ENCODE measurements at regions not wholly inside any gene's neighbourhood (a gene's known extent, or its start where the extent isn't known, plus 50 kb on each side); places are given as distances from the start of the nearest gene placed in this dataset.

DNA sequence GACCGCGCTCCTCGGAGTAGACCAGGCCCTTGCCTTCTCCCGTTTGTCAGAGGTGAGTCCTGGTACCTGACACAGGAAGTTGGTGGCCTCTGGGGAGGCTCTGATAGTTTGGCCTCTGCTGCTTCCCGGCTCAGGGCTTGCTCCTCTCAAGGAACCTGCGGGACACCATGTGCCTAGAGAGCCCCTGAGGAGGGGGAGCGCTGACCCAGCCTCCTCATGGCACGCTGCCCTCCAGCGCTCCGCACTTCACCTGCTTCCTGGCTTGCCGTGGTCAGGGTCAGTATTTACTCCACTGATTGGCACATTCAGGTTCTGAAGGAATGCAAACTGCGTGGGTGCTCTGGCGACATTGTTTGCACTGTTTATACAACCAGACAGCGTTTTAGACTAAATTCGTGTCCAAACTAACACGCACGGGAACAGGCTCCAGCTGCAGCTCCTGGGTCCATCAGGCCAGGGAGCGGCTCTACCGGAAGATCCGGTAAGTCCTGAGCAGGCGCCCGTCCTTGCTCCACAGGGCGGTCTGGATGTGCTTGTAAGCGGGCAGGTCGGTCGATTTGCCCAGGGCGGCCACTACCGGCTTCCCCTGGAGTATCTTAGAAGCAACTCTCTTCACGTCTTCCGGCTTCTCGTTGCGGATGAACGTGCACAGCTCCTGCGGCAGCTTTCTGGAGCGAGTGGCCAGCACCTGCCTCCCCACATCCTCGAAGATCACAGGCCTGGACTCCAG lies 121.6 kb upstream of the GRID2 start:
- intact Hi-C loops (cut with DNase I): no loop called here

DNA sequence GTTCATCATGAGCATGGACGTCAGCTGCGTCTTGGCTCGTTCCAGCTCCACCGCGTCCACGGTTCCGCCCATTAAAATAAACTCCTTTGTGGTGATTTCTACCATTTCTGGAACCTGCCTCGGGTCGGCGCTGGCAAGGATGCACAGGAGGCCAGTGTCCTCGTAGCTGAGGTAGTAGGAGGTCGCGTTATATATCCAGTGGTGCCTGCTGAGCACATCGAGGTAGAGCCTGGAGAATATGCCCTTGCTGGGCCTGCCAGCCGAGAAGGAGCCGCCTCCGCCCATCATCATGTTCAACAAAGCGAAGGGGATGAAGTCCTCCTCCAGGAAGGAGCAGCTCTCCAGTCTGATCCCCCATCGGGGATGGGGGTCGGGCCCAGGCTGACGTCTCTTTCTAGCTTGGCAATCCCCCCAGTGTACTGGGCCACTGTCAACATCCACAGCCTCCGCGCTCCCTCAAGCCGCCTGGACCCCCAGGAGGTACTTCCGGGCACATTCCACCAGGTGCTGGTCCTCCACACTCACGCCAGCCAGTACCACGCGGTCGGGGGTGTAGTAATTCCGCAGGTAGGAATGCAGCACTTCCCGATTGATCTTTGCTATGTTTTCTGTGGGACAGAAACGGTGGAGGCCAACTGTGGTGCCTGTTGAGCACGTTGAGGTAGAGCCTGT lies 120.9 kb upstream of the GRID2 start:
- intact Hi-C loops (cut with DNase I): no loop called here
- no peak for ATAC-seq (ENCODE audit: poor library complexity)
- DNase-seq: no peak

More for the DNA sequence above, 121.6 kb upstream of the GRID2 start:
- ATAC-seq (ENCODE audit: poor library complexity) (no peak), DNase-seq (no peak)

DNA sequence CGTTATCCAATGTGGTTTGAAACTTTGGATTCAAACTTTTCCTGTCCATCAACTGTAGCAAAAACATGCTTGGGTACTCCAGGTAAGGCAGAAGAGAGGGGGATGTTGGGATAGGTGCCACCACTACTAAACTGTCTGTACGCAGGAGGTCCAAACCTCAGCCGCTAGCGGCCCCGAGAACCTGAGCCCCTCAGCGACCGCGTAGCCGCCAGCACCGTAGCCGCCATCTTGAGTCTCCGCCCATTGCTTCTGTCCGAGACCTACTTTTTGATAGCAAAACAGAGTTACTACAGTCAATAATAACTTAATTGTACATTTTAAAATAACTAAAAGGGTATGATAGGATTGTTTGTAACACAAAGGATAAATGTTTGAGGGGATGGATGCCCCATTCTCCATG lies 119.9 kb upstream of the GRID2 start:
- DNase-seq (no peak), ATAC-seq (ENCODE audit: poor library complexity) (no peak)
- intact Hi-C loops (cut with DNase I): no loop called here

DNA sequence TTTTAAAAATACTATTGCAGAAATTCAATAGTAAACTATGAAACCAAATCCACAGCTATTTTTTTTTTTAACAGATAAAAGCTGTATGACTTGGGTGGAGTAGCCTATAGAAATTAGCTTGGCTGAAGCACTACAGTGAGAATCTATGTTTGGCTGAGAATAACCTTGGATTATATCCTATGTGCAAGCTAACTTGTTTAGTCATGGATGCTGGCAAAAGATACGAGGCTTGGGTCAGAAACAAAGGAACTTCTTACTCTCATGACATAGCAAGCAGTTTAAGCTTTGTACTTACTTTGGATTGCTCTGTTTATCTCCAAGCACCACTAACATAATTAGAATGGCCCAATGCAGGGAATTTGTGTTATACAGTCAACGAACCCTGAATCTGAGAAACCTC lies 119.2 kb upstream of the GRID2 start:
- DNase-seq (no peak), ATAC-seq (ENCODE audit: poor library complexity) (no peak)
- intact Hi-C loops (cut with DNase I): no loop called here

DNA sequence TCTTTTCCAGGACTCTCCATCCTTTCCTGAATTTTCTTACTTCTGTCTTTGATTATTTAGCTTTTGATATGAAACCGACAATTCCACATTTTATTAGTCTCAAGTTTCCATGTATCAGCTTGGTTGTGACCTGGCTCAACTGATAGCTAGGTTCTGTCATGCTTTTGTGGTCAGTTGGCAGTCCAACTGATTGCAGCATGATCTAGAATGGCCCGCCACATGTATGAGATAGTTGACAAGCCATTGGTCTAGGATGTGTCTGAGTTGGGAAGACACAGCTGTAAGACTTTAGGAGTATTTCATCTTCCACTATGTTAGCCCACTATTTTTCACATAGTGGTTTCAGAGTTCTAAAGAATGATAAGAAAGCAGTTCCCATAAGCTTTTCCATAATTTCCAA lies 117.5 kb upstream of the GRID2 start:
- intact Hi-C loops (cut with DNase I): no loop called here
- no peak for DNase-seq
- ATAC-seq (ENCODE audit: poor library complexity): no peak

DNA sequence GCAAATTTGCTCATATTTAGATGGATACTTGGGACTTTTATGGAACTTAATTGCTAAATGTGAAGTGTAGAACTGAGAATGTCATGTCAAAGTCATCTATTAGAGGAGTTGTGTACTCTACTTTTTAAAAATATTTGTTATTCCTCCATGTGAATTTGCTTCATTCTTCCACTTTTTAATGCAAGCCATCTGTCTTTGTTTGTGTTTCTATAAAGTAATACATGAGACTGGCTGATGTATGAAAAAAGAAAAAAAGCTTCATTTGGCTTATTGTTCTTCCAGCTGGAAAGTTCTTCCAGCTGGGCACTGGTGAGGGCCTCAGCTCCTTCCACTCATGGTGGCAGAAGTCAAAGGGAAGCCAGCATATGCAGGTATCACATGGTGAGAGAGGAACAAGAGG lies 114.6 kb upstream of the GRID2 start:
- intact Hi-C loops (cut with DNase I): no loop called here
- no peak for ATAC-seq (ENCODE audit: poor library complexity)
- no peak for DNase-seq

DNA sequence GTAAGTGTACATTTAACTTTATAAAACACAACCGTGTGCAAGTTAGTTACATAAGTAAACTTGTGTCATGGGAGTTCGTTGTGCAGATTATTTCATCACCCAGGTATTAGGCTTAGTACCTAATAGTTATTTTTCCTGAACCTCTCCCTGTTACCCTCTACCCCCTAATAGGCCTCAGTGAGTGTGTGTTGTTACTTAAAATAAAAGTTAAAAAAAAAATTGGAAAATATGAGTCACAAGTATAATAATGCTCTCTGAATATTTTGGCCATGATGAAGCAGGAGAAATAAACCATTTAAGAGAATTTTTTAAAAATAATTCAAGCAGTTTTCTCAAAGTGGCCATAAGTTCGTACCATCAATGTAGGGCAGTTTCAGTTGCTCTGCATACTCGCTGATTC lies 105.1 kb upstream of the GRID2 start:
- ATAC-seq (ENCODE audit: poor library complexity) (no peak), DNase-seq (no peak)
- intact Hi-C loops (cut with DNase I): no loop called here

DNA sequence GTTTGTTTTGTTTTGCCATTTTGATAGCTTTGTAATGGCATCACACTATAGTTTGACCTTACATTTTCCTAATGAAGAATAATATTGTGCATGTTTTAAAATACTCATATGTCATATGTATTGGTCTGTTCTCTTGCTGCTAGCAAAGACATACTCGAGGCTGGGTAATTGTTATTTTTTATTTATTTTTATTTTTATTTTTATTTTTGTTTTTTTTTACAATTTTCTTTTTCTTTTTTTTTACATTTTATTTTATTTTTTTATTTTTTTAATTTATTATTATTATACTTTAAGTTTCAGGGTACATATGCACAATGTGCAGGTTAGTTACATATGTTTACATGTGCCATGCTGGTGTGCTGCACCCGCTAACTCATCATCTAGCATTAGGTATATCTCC lies 104.6 kb upstream of the GRID2 start:
- intact Hi-C loops (cut with DNase I): no loop called here
- no peak for DNase-seq
- ATAC-seq (ENCODE audit: poor library complexity): no peak

DNA sequence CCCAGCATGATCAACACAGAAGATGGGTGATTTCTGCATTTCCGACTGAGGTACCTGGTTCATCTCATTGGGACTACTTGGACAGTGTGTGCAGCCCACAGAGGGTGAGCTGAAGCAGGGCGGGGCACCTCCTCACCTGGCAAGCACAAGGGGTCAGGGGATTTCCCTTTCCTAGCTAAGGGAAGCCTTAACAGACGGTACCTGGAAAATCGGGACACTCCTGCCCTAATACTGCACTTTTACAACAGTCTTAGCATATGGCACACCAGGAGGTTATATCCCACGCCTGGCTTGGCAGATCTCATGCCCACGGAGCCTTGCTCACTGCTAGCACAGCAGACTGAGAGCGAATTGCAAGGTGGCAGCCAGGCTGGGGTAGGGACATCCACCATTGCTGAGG lies 92.9 kb upstream of the GRID2 start:
- DNase-seq (no peak), ATAC-seq (ENCODE audit: poor library complexity) (no peak)
- intact Hi-C loops (cut with DNase I): no loop called here

DNA sequence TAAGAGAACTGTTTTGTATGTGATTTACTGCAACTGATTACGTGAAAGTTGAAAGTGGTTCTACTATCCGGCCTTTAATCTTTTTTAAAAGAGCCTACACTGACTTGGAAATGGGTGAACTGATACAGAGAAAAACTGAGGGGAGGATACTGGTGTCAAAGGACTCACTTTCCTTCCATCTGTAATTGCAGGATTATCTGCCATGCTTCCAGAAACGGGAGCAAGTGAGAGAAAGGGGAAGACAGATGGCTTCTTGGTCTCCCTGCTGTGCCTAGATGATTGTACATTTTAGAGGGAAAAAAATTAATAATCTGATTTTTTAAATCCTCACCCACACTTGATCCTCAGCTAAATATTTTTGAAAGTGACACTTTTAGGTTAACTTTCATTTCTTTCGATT lies 88.3 kb upstream of the GRID2 start:
- ATAC-seq (ENCODE audit: poor library complexity) (no peak), DNase-seq (no peak)
- intact Hi-C loops (cut with DNase I): no loop called here

DNA sequence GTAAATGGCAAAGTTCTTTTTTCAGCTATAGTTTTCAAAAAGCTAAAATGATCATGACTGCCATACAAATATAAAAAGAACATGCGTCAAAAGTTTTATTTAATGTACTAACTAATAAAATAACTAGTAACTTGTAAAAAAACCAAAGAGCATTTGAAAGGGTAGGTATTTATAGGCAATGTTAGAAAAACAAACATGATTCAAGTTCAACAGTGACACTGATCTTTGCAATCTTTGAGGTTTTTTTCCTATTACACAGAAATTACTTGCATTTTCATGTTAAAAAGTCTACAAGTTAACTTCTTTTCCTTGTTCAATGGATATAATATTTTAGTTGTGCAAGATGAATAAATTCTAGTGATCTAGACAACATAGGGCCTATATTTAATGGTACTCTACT lies 72.3 kb upstream of the GRID2 start:
- ATAC-seq (ENCODE audit: poor library complexity): no peak
- intact Hi-C loops (cut with DNase I): no loop called here
- DNase-seq: no peak

DNA sequence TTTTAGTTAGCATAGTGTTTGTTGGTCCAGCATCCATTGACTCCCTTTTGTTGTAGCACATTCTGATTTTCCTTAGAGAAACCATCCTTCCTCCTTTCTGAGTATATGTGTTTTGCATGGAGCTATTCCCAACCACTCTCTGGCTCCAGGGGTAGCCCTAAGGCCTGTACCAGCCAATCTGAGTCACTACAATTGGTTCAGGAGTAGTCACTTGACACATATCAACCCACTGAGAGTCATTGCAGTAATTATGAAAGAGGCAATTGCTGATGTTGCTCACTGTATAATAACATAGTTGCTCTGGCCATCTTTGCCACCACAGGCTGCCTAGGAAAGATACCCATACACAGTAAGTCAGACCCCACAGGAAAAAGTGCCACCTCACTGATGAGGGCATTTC lies 71.2 kb upstream of the GRID2 start:
- intact Hi-C loops (cut with DNase I): no loop called here
- no peak for ATAC-seq (ENCODE audit: poor library complexity)

DNA sequence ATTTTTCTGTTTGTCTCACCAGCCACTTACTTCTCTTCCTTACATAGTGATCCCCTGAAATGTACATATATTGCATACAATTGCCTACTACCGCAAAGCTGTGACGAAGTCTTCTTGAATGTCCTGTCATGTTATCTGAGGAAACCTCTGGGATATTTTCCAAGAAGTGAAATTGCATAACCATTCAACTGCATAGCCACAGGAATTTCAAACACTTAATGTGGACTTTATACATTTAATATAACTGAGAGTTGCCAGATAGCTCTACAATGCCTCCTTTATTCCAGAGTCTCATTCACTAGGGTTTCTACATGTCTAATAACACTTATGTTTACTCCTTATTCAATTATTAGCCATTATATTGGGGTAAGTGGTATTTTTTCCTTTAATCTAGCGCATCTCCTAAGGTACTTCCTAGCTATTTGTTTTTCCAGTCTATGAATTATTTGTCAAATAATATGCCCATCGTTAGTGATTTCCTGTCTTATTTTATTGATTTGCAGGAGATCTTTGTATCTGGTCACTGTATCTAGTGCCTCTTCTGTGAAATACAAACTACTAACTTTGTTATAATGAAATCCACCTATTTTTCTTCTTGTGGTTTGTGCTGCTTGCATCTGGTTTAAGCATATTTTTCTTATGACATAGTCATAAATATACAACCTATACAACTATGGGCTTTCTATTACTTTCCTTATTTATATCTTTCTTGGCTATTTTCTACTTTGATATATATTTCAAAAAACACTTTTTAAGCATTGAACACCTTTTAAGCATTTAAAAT lies 69.2 kb upstream of the GRID2 start:
- DNase-seq (no peak), ATAC-seq (ENCODE audit: poor library complexity) (no peak)
- intact Hi-C loops (cut with DNase I): no loop called here

More for the DNA sequence above, 71.2 kb upstream of the GRID2 start:
- no peak for DNase-seq

DNA sequence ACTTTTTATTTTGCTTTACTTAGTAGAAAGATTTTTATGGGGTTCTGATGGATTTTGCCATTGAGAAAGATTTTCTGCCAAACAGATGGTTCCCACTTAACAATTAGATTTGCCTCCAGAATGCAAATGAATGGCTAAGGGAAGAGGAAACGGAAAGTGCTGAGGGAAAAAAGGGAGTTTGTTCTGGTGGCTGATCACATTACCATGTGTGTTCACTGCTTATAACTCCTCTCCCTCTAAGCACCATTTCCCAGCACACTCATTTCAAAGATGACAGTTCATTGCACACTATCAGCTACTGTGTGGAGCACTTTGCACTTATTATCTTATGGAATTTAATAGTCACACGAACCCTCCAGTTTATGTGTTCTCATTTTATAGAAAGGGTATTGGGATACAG lies 68.0 kb upstream of the GRID2 start:
- ATAC-seq (ENCODE audit: poor library complexity) (no peak), DNase-seq (no peak)
- intact Hi-C loops (cut with DNase I): no loop called here

DNA sequence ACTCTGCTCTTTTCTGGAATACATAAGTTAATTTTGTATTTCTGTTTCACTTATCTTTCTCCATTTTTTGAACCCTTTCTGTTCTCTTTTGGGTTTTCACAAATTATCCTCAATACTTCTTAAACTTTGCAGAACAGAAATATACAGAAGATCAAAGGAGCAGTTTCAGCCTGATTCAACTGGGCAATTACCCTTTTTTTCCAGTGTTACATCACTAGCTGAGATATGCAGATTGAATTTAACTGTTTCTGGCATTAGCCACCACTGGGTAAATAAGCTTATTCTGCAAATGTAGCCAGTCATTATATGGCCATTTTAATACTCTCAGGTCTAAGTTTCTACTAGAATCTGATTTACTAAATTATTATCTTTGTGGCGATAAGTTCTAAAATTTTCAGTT lies 66.9 kb upstream of the GRID2 start:
- intact Hi-C loops (cut with DNase I): no loop called here
- no peak for ATAC-seq (ENCODE audit: poor library complexity)
- DNase-seq: no peak

DNA sequence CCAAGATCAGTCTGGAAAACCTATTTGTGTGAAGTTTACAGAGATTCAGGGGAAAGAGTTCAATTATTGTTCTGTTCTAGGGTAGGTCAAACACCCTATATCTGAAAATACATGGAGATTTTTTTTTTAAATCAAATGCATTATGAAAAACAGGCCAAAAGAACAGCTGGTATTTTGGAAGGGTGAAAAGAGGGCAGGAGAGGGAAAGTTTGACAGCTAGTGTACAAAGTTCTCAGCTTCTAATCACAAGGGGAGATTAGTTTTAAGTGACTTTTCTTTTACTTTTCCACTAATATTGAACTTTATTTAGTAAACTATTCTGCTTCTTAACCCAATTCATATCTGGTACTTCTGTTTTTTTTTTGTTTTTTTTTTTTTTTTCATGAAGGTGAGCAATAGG lies 66.2 kb upstream of the GRID2 start:
- DNase-seq (no peak), ATAC-seq (ENCODE audit: poor library complexity) (no peak)
- intact Hi-C loops (cut with DNase I): no loop called here

DNA sequence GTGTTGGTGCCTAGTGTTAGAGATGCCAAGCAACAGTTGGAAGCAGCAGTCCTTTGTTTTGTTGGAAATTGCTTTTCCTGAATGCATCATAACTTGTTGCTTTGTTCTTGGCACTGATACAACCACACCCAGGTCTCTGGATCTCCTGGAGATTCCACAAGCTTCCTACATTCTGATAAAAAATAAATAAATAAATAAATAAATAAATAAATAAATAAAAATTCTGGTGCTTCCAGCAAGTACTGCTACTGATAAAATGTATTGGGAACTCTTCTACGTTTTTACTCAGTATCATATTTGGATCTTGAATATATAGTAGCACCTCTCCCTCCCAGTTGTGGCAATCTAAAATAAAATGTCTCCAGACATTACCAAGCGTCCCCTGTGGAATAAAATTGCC lies 62.7 kb upstream of the GRID2 start:
- DNase-seq: no peak
- intact Hi-C loops (cut with DNase I): no loop called here
- no peak for ATAC-seq (ENCODE audit: poor library complexity)

DNA sequence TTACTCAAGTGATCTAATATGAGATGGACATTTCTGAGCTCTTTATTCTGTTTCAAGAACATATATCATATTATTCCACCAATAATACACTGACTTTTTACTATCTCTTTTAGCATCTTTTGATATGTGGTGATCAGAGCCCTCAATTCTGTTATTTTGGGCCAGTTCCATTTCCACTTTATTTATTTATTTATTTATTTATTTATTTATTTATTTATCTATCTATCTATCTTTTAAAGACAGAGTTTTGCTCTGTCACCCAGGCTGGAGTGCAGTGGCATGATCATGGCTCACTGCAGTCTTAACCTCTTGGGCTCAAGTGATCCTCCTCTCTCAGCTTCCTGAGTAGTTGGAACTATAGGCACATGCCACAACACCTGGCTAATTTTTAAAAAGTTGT lies 57.4 kb upstream of the GRID2 start:
- intact Hi-C loops (cut with DNase I): no loop called here
- DNase-seq (no peak), ATAC-seq (ENCODE audit: poor library complexity) (no peak)

DNA sequence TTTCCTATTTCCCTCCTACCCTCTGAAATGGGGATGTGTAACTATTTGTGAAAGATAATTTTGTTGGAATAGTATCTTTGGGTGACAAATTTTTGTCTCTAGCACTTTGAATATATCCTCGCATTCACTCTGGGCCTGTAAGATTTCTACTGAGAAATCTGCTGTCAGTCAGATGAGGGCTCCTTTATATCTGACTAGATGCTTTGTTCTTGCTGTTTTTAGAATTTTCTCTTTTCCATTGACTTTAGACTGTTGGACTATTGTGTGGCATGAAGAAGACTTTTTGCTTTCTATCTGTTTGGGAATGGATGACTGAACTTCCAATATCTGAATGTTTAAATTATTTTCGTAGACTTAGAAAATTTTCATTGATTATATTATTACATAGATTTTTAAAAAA lies 54.2 kb upstream of the GRID2 start:
- DNase-seq: no peak
- ATAC-seq (ENCODE audit: poor library complexity): no peak
- intact Hi-C loops (cut with DNase I): no loop called here

DNA sequence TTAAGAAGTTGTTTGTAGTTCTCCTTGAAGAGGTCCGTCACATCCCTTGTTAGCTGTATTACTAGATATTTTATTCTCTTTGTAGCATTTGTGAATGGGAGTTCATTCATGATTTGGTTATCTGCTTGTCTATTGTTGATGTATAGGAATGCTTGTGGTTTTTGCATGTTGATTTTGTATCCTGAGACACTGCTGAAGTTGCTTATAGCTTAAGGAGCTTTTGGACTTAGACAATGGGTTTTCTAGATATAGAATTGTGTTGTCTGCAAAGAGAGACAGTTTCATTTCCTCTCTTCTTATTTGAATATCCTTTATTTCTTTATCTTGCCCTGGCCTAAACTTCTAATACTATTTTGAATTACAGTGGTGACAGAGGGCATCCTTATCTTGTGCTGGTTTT lies 52.1 kb upstream of the GRID2 start:
- intact Hi-C loops (cut with DNase I): no loop called here
- DNase-seq: no peak

More for the DNA sequence above, 52.1 kb upstream of the GRID2 start:
- ATAC-seq (ENCODE audit: poor library complexity): no peak

Data from Right ventricle myocardium superior (tissue), 1 donor.